ENCODE measurements at regions not wholly inside any gene's neighbourhood (a gene's known extent, or its start where the extent isn't known, plus 50 kb on each side); places are given as distances from the start of the nearest gene placed in this dataset.
"Not testable (repeated sequence)": the region's sequence is repeated elsewhere in the genome, so short reads cannot be mapped to it uniquely, and the experiment has no call there.

DNA sequence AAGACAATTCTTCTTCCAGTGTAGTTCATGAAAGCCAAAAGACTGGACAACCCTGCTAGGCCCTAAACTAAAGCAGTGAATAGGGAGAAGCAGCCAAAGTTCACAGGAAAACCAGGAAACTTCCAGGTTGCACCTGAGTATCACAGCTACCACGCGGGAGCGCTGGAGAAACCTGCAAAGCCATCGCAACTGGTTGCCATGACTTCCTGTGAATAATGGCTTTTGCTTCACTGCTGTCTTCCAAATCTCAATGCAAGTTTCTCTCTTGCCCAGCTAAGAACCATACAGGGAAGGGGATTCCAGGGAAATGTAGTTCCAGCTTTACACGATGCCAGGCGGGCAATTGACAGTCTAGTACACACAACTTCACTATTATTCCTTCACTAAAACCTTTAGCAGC lies 114.1 kb downstream of the GXYLT1 start:
- H3K9me3 Mint-ChIP-seq (ENCODE audit: low read depth), result no peaks in the 10 kb centered on the region
- H3K4me3 Mint-ChIP-seq, result no peak overlapping the region
- H3K27me3 Mint-ChIP-seq, result no peaks in the 10 kb centered on the region
- H3K27ac Mint-ChIP-seq, result no peak overlapping the region
- no peaks in the 10 kb centered on the region for H3K36me3 Mint-ChIP-seq
- no peaks in the 10 kb centered on the region for H3K4me1 Mint-ChIP-seq (ENCODE audit: low read depth)

GRCh38 chr12:42027546-42027945 lies 117.1 kb downstream of the GXYLT1 start:
- peaks cover 4% of the 10 kb centered on the region for H3K27me3 Mint-ChIP-seq
- peaks cover 7% of the 10 kb centered on the region for H3K4me1 Mint-ChIP-seq (ENCODE audit: low read depth)
- H3K27ac Mint-ChIP-seq, result no peak overlapping the region
- H3K4me3 Mint-ChIP-seq, result no peak overlapping the region
- no peaks in the 10 kb centered on the region for H3K9me3 Mint-ChIP-seq (ENCODE audit: low read depth)
- H3K36me3 Mint-ChIP-seq, result no peaks in the 10 kb centered on the region

DNA sequence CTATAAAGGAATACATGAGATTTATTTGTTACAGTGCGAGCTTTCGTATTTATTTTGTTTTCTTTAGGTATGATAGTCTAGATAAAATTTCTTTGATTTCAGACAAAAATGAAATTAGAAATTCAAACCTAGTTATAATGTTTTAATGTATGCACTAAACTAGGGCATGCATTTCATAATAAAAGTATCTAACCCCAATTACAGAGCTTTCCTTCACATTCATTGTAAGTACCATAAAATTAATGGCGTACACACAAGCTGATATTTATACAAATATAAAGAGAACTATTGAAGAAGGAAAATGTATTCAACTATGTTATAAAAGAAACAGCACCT lies 120.2 kb downstream of the GXYLT1 start:
- Mint-ChIP-seq H3K4me1 (ENCODE audit: low read depth) (peaks cover 7% of the 10 kb centered on the region), H3K36me3 (no peaks in the 10 kb centered on the region), H3K27me3 (peaks cover 6% of the 10 kb centered on the region), H3K4me3 (peak overlapping the region; percentile 76), H3K27ac (no peak overlapping the region), H3K9me3 (ENCODE audit: low read depth) (no peaks in the 10 kb centered on the region)

GRCh38 chr12:42023733-42024494 lies 120.8 kb downstream of the GXYLT1 start:
- Mint-ChIP-seq H3K27ac (no peak overlapping the region), H3K9me3 (ENCODE audit: low read depth) (no peaks in the 10 kb centered on the region), H3K4me3 (peak overlapping the region; percentile 76), H3K27me3 (peaks cover 6% of the 10 kb centered on the region), H3K4me1 (ENCODE audit: low read depth) (peaks cover 7% of the 10 kb centered on the region), H3K36me3 (no peaks in the 10 kb centered on the region)

GRCh38 chr12:42021937-42022336 lies 122.7 kb downstream of the GXYLT1 start:
- H3K27me3 Mint-ChIP-seq; H3K27ac Mint-ChIP-seq; H3K36me3 Mint-ChIP-seq; H3K9me3 Mint-ChIP-seq (ENCODE audit: low read depth); H3K4me3 Mint-ChIP-seq; H3K4me1 Mint-ChIP-seq (ENCODE audit: low read depth): not testable (repeated sequence)

- no peak overlapping the region for H3K27ac Mint-ChIP-seq
- no peaks in the 10 kb centered on the region for H3K36me3 Mint-ChIP-seq
- no peaks in the 10 kb centered on the region for H3K9me3 Mint-ChIP-seq (ENCODE audit: low read depth)
- no peak overlapping the region for H3K4me3 Mint-ChIP-seq
- H3K27me3 Mint-ChIP-seq, result peaks cover 6% of the 10 kb centered on the region
- peaks cover 7% of the 10 kb centered on the region for H3K4me1 Mint-ChIP-seq (ENCODE audit: low read depth)
Observed at GRCh38 chr12:42021469-42021868, 123.2 kb downstream of the GXYLT1 start.

GRCh38 chr12:42020226-42020625 lies 124.4 kb downstream of the GXYLT1 start:
- Mint-ChIP-seq H3K27me3 (peaks cover 6% of the 10 kb centered on the region), H3K27ac (no peak overlapping the region), H3K4me1 (ENCODE audit: low read depth) (peaks cover 7% of the 10 kb centered on the region), H3K9me3 (ENCODE audit: low read depth) (no peaks in the 10 kb centered on the region), H3K36me3 (no peaks in the 10 kb centered on the region), H3K4me3 (no peak overlapping the region)

- Mint-ChIP-seq H3K27ac (no peak overlapping the region), H3K9me3 (ENCODE audit: low read depth) (no peaks in the 10 kb centered on the region), H3K4me1 (ENCODE audit: low read depth) (peaks cover 7% of the 10 kb centered on the region), H3K4me3 (no peak overlapping the region), H3K36me3 (no peaks in the 10 kb centered on the region), H3K27me3 (peaks cover 6% of the 10 kb centered on the region)
Observed at GRCh38 chr12:42019746-42020145, 124.9 kb downstream of the GXYLT1 start.

DNA sequence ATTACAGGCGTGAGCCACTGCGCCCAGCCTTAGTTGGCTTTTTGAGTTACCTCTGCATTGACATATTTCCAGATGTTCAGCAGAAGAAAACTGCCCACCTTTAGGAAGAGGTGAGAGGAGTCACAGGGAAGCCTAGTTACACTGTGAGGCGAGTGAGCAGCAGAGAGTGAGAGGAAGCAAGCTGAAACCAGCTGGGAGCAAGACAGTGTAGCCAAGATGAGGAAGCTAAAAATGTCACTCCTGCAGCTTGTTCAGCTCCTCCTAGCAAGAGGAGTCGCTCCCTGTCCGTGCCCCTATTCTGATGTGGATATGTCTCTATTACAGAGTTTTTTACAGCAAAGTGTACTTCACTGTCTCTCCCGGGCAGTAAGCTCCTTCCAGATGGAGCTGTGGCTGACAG lies 127.6 kb downstream of the GXYLT1 start:
- Mint-ChIP-seq H3K4me3 (no peak overlapping the region), H3K4me1 (ENCODE audit: low read depth) (no peaks in the 10 kb centered on the region), H3K27me3 (peaks cover 2% of the 10 kb centered on the region), H3K9me3 (ENCODE audit: low read depth) (no peaks in the 10 kb centered on the region), H3K27ac (no peak overlapping the region), H3K36me3 (no peaks in the 10 kb centered on the region)

DNA sequence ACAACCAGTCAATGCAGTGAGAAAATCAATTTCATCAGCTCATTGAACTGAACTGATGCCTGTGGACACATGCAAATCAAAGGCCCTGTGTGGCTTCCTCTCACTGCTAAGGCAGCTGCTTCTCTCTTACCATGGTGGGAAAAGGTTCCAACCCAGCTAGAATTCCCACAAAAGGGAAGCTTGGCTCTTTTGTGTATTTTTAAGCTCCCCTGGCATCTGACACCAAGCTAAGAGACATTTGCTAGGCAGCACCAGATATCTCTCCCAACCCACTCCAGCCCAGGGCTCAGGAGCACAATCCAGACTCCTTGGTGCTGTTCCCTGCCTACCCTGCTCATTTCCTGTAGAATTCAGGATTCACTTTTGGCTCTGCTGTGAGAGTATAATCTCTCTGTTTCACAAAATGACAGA lies 129.6 kb downstream of the GXYLT1 start:
- Mint-ChIP-seq H3K27me3 (peaks cover 2% of the 10 kb centered on the region), H3K27ac (no peak overlapping the region), H3K4me1 (ENCODE audit: low read depth) (no peaks in the 10 kb centered on the region), H3K36me3 (no peaks in the 10 kb centered on the region), H3K4me3 (no peak overlapping the region), H3K9me3 (ENCODE audit: low read depth) (no peaks in the 10 kb centered on the region)

DNA sequence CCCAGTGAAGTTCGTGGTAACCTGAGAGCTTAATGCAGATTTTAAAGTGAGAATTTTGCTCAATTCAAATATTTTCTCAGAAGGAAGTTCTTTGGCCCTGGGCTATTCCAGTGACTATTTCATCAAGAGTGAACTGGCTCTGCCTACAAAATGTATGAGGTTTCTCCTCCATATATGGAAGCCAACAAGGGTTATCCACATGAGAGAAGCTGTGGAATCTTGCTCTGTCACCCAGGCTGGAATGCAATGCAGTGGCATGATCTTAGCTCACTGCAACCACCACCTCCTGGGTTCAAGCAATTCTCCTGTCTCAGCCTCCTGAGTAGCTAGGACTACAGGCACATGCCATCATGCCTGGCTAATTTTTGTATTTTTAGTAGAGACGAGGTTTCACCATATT lies 132.2 kb downstream of the GXYLT1 start:
- not testable (repeated sequence) for H3K27me3 Mint-ChIP-seq, H3K27ac Mint-ChIP-seq

GRCh38 chr12:42010715-42011114 lies 134.0 kb downstream of the GXYLT1 start:
- Mint-ChIP-seq H3K27me3 (no peaks in the 10 kb centered on the region), H3K36me3 (no peaks in the 10 kb centered on the region), H3K4me1 (ENCODE audit: low read depth) (no peaks in the 10 kb centered on the region), H3K4me3 (no peak overlapping the region), H3K27ac (no peak overlapping the region), H3K9me3 (ENCODE audit: low read depth) (no peaks in the 10 kb centered on the region)

More for the DNA sequence above, 132.2 kb downstream of the GXYLT1 start:
- not testable (repeated sequence) for H3K9me3 Mint-ChIP-seq (ENCODE audit: low read depth); H3K36me3 Mint-ChIP-seq; H3K4me3 Mint-ChIP-seq; H3K4me1 Mint-ChIP-seq (ENCODE audit: low read depth)

DNA sequence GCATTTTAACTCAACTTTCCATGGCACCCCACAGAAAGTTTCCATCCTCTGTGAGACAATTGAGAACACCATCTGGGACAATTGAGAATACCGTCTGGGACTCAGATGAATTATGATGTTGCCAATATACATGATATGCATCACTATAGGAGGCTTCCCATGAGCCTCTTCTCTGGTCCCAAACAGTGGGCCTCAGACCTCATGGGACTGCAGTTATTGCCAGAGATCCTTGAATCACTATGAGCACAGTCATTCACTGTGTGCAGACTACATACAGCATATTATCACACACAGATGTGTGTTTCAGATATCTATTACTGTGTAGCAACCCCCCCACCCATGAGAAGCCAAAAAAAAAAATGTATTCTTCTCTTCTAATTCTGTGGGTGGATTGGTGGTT lies 134.4 kb downstream of the GXYLT1 start:
- Mint-ChIP-seq H3K27me3 (no peaks in the 10 kb centered on the region), H3K4me1 (ENCODE audit: low read depth) (no peaks in the 10 kb centered on the region), H3K36me3 (no peaks in the 10 kb centered on the region), H3K9me3 (ENCODE audit: low read depth) (no peaks in the 10 kb centered on the region), H3K27ac (no peak overlapping the region), H3K4me3 (no peak overlapping the region)

DNA sequence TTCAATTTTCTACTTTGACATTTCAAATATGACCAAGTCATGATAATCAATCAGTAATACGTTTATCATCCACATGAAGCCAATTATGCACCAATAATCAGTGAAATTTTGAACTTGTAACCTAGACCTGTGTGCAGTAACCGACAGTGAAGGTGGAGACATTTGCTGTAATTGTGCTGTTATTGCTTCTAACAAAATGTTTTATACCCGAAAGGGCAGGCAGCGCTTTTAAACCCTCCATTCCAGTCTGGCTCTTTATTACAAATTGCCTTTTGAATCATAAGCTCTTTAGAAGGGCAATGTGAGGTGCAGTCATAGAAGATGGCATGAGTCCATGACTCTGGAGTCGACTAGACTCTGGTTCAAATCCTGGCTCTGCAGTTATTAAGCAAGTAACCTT lies 135.7 kb downstream of the GXYLT1 start:
- Mint-ChIP-seq H3K4me1 (ENCODE audit: low read depth) (no peaks in the 10 kb centered on the region), H3K36me3 (no peaks in the 10 kb centered on the region), H3K27me3 (no peaks in the 10 kb centered on the region), H3K27ac (no peak overlapping the region), H3K9me3 (ENCODE audit: low read depth) (no peaks in the 10 kb centered on the region), H3K4me3 (no peak overlapping the region)

DNA sequence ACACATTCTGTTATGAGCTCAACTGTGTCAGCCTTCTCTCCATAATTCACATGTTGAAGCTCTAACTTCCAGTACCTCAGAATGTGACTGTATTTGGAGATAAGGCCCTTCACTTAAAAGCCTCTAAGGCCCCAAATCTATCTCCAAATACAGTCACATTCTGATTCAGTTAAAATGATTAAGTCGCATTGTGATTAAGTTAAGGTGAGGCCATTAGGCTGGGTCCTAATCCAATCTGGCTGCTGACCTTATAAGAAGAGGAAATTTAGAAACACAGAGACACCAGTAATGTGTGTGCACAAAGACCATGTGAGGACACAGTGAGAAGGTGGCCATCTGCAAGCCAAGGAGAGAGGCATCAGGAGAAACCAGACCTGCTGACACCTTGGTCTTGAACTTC lies 141.6 kb downstream of the GXYLT1 start:
- H3K9me3 Mint-ChIP-seq (ENCODE audit: low read depth), result no peaks in the 10 kb centered on the region
- no peaks in the 10 kb centered on the region for H3K36me3 Mint-ChIP-seq
- no peak overlapping the region for H3K27ac Mint-ChIP-seq
- H3K27me3 Mint-ChIP-seq, result peaks cover 1% of the 10 kb centered on the region
- no peaks in the 10 kb centered on the region for H3K4me1 Mint-ChIP-seq (ENCODE audit: low read depth)
- H3K4me3 Mint-ChIP-seq, result no peak overlapping the region

DNA sequence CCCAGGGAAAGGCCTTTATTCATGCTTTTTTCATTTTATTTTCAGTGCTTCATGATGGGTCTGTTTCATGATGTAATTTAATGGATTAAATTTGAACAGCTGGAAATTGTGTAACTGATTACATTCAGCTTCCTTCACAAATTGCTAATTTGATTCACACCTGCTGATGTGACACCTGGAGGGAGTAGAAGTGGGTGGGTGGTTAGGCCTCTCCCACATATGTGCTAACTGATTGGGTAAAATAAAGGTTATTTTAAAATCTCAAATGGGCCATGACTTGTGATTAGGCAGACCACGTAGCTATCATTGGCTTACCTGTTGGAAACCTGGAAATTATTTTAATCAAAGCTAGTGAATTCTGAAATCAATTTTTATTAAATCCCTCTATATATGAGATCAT lies 142.1 kb downstream of the GXYLT1 start:
- H3K36me3 Mint-ChIP-seq, result no peaks in the 10 kb centered on the region
- H3K4me3 Mint-ChIP-seq, result no peak overlapping the region
- peaks cover 6% of the 10 kb centered on the region for H3K27me3 Mint-ChIP-seq
- no peak overlapping the region for H3K27ac Mint-ChIP-seq
- H3K4me1 Mint-ChIP-seq (ENCODE audit: low read depth), result no peaks in the 10 kb centered on the region
- no peaks in the 10 kb centered on the region for H3K9me3 Mint-ChIP-seq (ENCODE audit: low read depth)
